GM19099 (cell line): ENCODE measurements at regions not wholly inside any gene's neighbourhood (a gene's known extent, or its start where the extent isn't known, plus 50 kb on each side); places are given as distances from the start of the nearest gene placed in this dataset.

ENCODE experiments used
- POLR2A ChIP-seq: IDR thresholded peaks from 3 replicates; pipeline ENCODE4 v1.6.1; 2011; ENCODE audit warnings: low read depth; ENCODE audit not compliant: insufficient read length; ENCODE audit errors: extremely low read depth

DNA sequence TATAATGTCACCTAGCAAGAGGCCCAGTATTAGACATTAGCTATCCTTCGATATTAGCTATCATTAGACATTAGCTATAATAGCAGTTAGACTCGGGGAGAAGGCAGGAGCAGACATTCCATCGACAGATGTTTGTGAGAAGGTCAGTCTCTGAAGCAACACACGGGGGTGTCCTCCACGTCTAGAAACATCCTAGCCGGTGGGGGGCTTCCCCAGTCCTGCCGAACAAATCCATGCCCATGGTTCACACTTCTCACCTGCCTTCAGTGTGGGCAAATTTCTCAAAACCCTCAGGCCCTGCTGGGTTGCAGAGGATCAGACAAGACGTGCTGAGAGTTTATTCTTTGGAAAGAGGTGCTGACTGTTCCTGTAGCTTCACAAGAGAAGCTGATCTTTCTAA, 151.1 kb downstream of the IRF8 start:
- no peak for TF ChIP-seq POLR2A

- TF ChIP-seq POLR2A, result no peak
Measured at GRCh38 chr16:86050591-86051367, 151.8 kb downstream of the IRF8 start.

- TF ChIP-seq POLR2A, result no peak
Measured at GRCh38 chr16:86051368-86052114, 152.6 kb downstream of the IRF8 start.

GRCh38 chr16:86052115-86052670, 153.2 kb downstream of the IRF8 start:
- TF ChIP-seq POLR2A, result no peak

- TF ChIP-seq POLR2A, result no peak
Measured at GRCh38 chr16:86052926-86053325, 154.0 kb downstream of the IRF8 start.

GRCh38 chr16:86059253-86060171, 160.6 kb downstream of the IRF8 start:
- no peak for TF ChIP-seq POLR2A

GRCh38 chr16:86060381-86061317, 161.7 kb downstream of the IRF8 start:
- TF ChIP-seq POLR2A, result no peak

- no peak for TF ChIP-seq POLR2A
Measured at GRCh38 chr16:86061318-86061695, 162.3 kb downstream of the IRF8 start.

GRCh38 chr16:86061721-86062120, 162.8 kb downstream of the IRF8 start:
- no peak for TF ChIP-seq POLR2A

GRCh38 chr16:86062271-86062965, 163.5 kb downstream of the IRF8 start:
- no peak for TF ChIP-seq POLR2A

DNA sequence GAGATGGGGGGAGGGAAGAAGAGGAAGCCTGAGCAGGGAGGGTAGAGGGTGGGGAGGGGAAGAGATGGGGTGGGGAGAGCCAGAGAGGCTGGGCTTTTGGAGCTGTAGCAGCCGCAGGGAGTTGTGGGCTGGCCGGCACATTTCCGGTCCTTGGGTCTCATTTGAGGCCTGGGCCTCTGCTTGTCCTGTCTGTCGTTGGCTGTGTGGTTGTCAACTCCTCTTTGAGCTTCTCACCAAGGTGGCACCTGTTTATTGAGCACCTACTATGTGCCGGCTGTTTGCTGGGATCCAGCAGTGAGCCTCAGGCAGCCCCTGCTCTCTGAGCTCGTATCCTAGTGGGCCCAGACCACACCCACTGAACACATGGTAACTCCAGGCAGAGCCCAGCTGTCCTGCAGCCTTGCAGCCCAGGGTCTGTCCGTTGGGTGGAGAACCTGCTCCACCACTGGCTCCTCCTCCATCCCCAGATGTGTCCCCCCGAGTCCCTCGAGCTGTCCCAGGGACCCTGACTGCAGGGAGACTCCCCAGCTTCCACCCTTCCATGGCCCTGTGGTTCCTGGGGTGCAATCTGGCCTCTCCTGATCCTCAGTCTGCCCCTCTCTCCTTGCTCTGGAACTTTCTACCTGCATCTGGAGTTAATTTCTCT, 164.9 kb downstream of the IRF8 start:
- no peak for TF ChIP-seq POLR2A

- TF ChIP-seq POLR2A, result no peak
Measured at GRCh38 chr16:86064431-86065250, 165.7 kb downstream of the IRF8 start.
